H1 (cell line): ENCODE measurements at regions not wholly inside any gene's neighbourhood (a gene's known extent, or its start where the extent isn't known, plus 50 kb on each side); places are given as distances from the start of the nearest gene placed in this dataset.

Experiments
- CTCF ChIA-PET: fragments of 300-600 bp; sonication (Branson Sonifier 250); formaldehyde crosslinking; loops from one replicate; lab custom pipeline; 2021; ENCODE audit not compliant: partially characterized antibody; lab: Charles Lee
- POLR2A ChIA-PET: fragments of 300-600 bp; sonication (Branson Sonifier 250); formaldehyde crosslinking; loops from one replicate; lab custom pipeline; 2021; ENCODE audit warnings: inconsistent platforms; ENCODE audit not compliant: partially characterized antibody; lab: Charles Lee
- DNase-seq, 2 experiments: peaks; one replicate each; pipeline versions ENCODE4 v3.0.0 to v3.0.0-alpha.2; 2010 to 2022; ENCODE audit warnings: low spot score in 2 of 2, low read depth in 1 of 2, mixed read lengths in 1 of 2
- FAIRE-seq: peaks from 2 replicates; lab custom pipeline; 2011; peaks lifted over from hg19 to GRCh38; lab: Jason Lieb, UNC
- H2AFZ ChIP-seq: 2 replicates; pipeline ENCODE4 v1.8.1; 2012; ENCODE audit warnings: low read length, inconsistent platforms
- H2AK5ac ChIP-seq: 2 replicates; pipeline ENCODE4 v1.6.1; 2013; ENCODE audit warnings: low read depth, low read length
- H2BK120ac ChIP-seq: replicated peaks from 2 replicates; pipeline ENCODE3; 2013; ENCODE audit warnings: low read depth, low read length, inconsistent platforms
- H2BK12ac ChIP-seq: 2 replicates; pipeline ENCODE4 v1.6.1; 2013; ENCODE audit warnings: low read depth, low read length
- H2BK15ac ChIP-seq: 2 replicates; pipeline ENCODE4 v1.6.1; 2013; ENCODE audit warnings: low read length
- H2BK20ac ChIP-seq: 2 replicates; pipeline ENCODE4 v1.6.1; 2013; ENCODE audit warnings: low read length
- H2BK5ac ChIP-seq: 2 replicates; pipeline ENCODE4 v1.6.1; 2013; ENCODE audit warnings: low read depth, low read length
- H3K14ac ChIP-seq: 2 replicates; pipeline ENCODE4 v1.6.1; 2013; ENCODE audit warnings: inconsistent platforms; ENCODE audit not compliant: insufficient read length
- H3K18ac ChIP-seq: 2 replicates; pipeline ENCODE4 v1.6.1; 2013; ENCODE audit warnings: low read length; ENCODE audit errors: extremely low read depth
- H3K23ac ChIP-seq: 2 replicates; pipeline ENCODE4 v1.6.1; 2013; ENCODE audit warnings: inconsistent platforms; ENCODE audit not compliant: insufficient read length
- H3K23me2 ChIP-seq: 2 replicates; pipeline ENCODE4 v1.6.1; 2013; ENCODE audit warnings: low read depth, low read length
- H3K27ac ChIP-seq: 2 replicates; pipeline ENCODE4 v1.6.1; 2011; ENCODE audit warnings: low read depth, low read length, inconsistent platforms
- H3K27me3 ChIP-seq, 4 experiments: replicated peaks in 1 of 4; 1 replicate in 1 of 4; 2 replicates in 3 of 4; pipeline versions ENCODE4 v1.6.1 to v1.8.1; 2011 to 2013; ENCODE audit warnings: low read length in 3 of 4, mild to moderate bottlenecking in 3 of 4, inconsistent platforms in 2 of 4, mixed read lengths in 2 of 4, moderate library complexity in 1 of 4; ENCODE audit not compliant: control insufficient read depth in 3 of 4, insufficient read depth in 3 of 4; ENCODE audit errors: extremely low read depth in 1 of 4
- H3K36me3 ChIP-seq, 4 experiments: 2 replicates each; pipeline versions ENCODE4 v1.6.1 to v1.8.1; 2011 to 2013; ENCODE audit warnings: mild to moderate bottlenecking in 4 of 4, low read length in 3 of 4, moderate library complexity in 2 of 4, control low read depth in 1 of 4, inconsistent platforms in 1 of 4; ENCODE audit not compliant: insufficient read depth in 4 of 4, control insufficient read depth in 2 of 4
- H3K4ac ChIP-seq: replicated peaks from 2 replicates; pipeline ENCODE3; 2013; ENCODE audit warnings: low read length, low read depth, mixed read lengths, inconsistent platforms; ENCODE audit not compliant: insufficient read length
- H3K4me1 ChIP-seq, 4 experiments: replicated peaks in 1 of 4; 1 replicate in 1 of 4; 2 replicates in 3 of 4; pipeline versions ENCODE4 v1.6.1 to v1.8.1; 2011 to 2013; ENCODE audit warnings: low read length in 3 of 4, inconsistent platforms in 2 of 4, mixed read lengths in 1 of 4; ENCODE audit not compliant: insufficient read depth in 4 of 4, control insufficient read depth in 3 of 4
- H3K4me2 ChIP-seq, 2 experiments: 2 replicates each; pipeline versions ENCODE4 v1.6.1 to v1.8.1; 2011 to 2013; ENCODE audit warnings: low read depth in 2 of 2, low read length in 2 of 2, control low read depth in 1 of 2, inconsistent platforms in 1 of 2, mild to moderate bottlenecking in 1 of 2; ENCODE audit not compliant: insufficient read depth in 1 of 2
- H3K4me3 ChIP-seq, 4 experiments: fragments of 200-600, 300-600 bp in 1 of 4; sonication (generic), shearing (Covaris generic), sonication (Bioruptor Twin) in 1 of 4; 2 replicates each; pipeline versions ENCODE4 v1.5.1 to v1.8.1; 2011 to 2016; ENCODE audit warnings: low read length in 4 of 4, low read depth in 3 of 4, control low read depth in 2 of 4, inconsistent platforms in 2 of 4, mild to moderate bottlenecking in 2 of 4, mixed read lengths in 1 of 4, moderate library complexity in 1 of 4; ENCODE audit not compliant: insufficient read depth in 2 of 4; ENCODE audit errors: extremely low read depth in 1 of 4
- H3K56ac ChIP-seq: replicated peaks from 2 replicates; pipeline ENCODE3; 2013; ENCODE audit warnings: low read depth, mild to moderate bottlenecking, mixed read lengths, low read length, inconsistent platforms; ENCODE audit not compliant: insufficient read length
- H3K79me1 ChIP-seq: 2 replicates; pipeline ENCODE4 v1.6.1; 2013; ENCODE audit warnings: low read depth, low read length, control low read depth
- H3K79me2 ChIP-seq, 2 experiments: 2 replicates each; pipeline versions ENCODE4 v1.6.1 to v1.8.1; 2012 to 2013; ENCODE audit warnings: low read length in 2 of 2, mild to moderate bottlenecking in 2 of 2, inconsistent platforms in 1 of 2; ENCODE audit not compliant: insufficient read depth in 2 of 2, control insufficient read depth in 1 of 2
- H3K9ac ChIP-seq, 4 experiments: replicated peaks in 1 of 4; 1 replicate in 1 of 4; 2 replicates in 3 of 4; pipeline versions ENCODE4 v1.6.1 to v1.8.1; 2011 to 2013; ENCODE audit warnings: low read depth in 3 of 4, low read length in 3 of 4, control low read depth in 2 of 4, mild to moderate bottlenecking in 2 of 4, moderate library complexity in 2 of 4, inconsistent platforms in 1 of 4; ENCODE audit errors: extremely low read depth in 1 of 4
- H3K9me3 ChIP-seq, 2 experiments: 2 replicates each; pipeline versions ENCODE4 v1.6.1 to v1.8.1; 2012 to 2013; ENCODE audit warnings: mild to moderate bottlenecking in 2 of 2, moderate library complexity in 2 of 2, control low read depth in 1 of 2, inconsistent platforms in 1 of 2, low read depth in 1 of 2, low read length in 1 of 2, mixed read lengths in 1 of 2; ENCODE audit not compliant: insufficient read depth in 2 of 2
- H4K20me1 ChIP-seq, 2 experiments: replicated peaks in 1 of 2; 2 replicates each; pipeline versions ENCODE3 to v1.8.1; 2011 to 2013; ENCODE audit warnings: inconsistent platforms in 2 of 2, low read length in 2 of 2, mild to moderate bottlenecking in 1 of 2; ENCODE audit not compliant: insufficient read depth in 2 of 2, control insufficient read depth in 1 of 2
- H4K5ac ChIP-seq: 2 replicates; pipeline ENCODE4 v1.6.1; 2013; ENCODE audit warnings: low read length, low read depth, mixed read lengths, inconsistent platforms; ENCODE audit not compliant: insufficient read length
- H4K8ac ChIP-seq: 2 replicates; pipeline ENCODE4 v1.8.0; 2013; ENCODE audit warnings: mild to moderate bottlenecking, moderate library complexity, low read length, inconsistent platforms; ENCODE audit not compliant: insufficient read depth; ENCODE audit errors: extremely low read depth
- H4K91ac ChIP-seq: replicated peaks from 2 replicates; pipeline ENCODE3; 2013; ENCODE audit warnings: low read length, mixed read lengths, inconsistent platforms; ENCODE audit not compliant: insufficient read length
- SIN3A ChIP-seq, 2 experiments: IDR thresholded peaks in 1 of 2; conservative IDR thresholded peaks in 1 of 2; 2 replicates each; pipeline ENCODE4 v1.6.1; 2011 to 2012; ENCODE audit warnings: low read length in 2 of 2, improper control_type of control experiment in 1 of 2, low read depth in 1 of 2, mild to moderate bottlenecking in 1 of 2
- WGBS, 2 experiments: shearing (Covaris generic) in 1 of 2; methylation state at CpG; one replicate each; pipeline versions ENCODE4 v1.1.6 to v1.1.7; 2013 to 2015; ENCODE audit warnings: low lambda C conversion rate in 2 of 2, mixed read lengths in 2 of 2, inconsistent platforms in 1 of 2, low coverage in 1 of 2, missing lambda C conversion rate in 1 of 2; ENCODE audit not compliant: insufficient replicate concordance in 2 of 2, insufficient coverage in 1 of 2, insufficient read length in 1 of 2; ENCODE audit errors: extremely low coverage in 1 of 2, missing lambda C conversion rate in 1 of 2; 5-methylcytosine and 5-hydroxymethylcytosine counted together

GRCh38 chr6:87815449-87815848 lies 113.4 kb upstream of the AKIRIN2 start:
- WGBS, 2 experiments, result 94% methylated on average over 1 of the region's 1 CpG; no CpG with 5 or more reads in 1 of the 2 experiments

More at GRCh38 chr6:87815449-87815848, 113.4 kb upstream of the AKIRIN2 start:
- Histone ChIP-seq H2BK12ac (no peak overlapping the region), H2BK120ac (no peak overlapping the region), H2BK5ac (no peak overlapping the region), H2AK5ac (no peak overlapping the region), H4K20me1 (no peaks in the 10 kb centered on the region), H3K36me3 (no peaks in the 10 kb centered on the region), H4K91ac (no peak overlapping the region), H3K23ac (no peak overlapping the region), H3K79me1 (no peaks in the 10 kb centered on the region), H3K4ac (no peak overlapping the region), H3K4me2 (no peak overlapping the region), H4K5ac (no peak overlapping the region), H3K9me3 (no peaks in the 10 kb centered on the region), H3K27ac (no peak overlapping the region), H3K56ac (no peak overlapping the region), H3K4me3 (no peak overlapping the region), H3K14ac (no peak overlapping the region), H2AFZ (peak overlapping the region; percentile 56; the same call in 1 of the 2 replicates), H3K79me2 (no peaks in the 10 kb centered on the region), H4K8ac (no peak overlapping the region), H3K4me1 (no peaks in the 10 kb centered on the region), H3K23me2 (no peaks in the 10 kb centered on the region; the same call in 1 of the 2 replicates), H2BK20ac (no peak overlapping the region), H3K27me3 (no peaks in the 10 kb centered on the region), H3K9ac (no peak overlapping the region), H2BK15ac (no peak overlapping the region), H3K18ac (no peak overlapping the region)
- POLR2A ChIA-PET, result no interaction called here
- TF ChIP-seq SIN3A (conservative IDR thresholded peaks at IDR 0.05 in 1 of 2, IDR thresholded peaks at IDR 0.05 in 1 of 2; ENCODE audit: low read depth in 1 of 2, low read length in 2 of 2), result no peak
- CTCF ChIA-PET, result interaction anchor here (1.8 kb wide), 1 partner anchor 15 kb away, joined by 6 read pairs; no protein-coding TSS in a partner anchor
- no peak for FAIRE-seq
- no peak for DNase-seq
